ENCODE measurements at regions not wholly inside any gene's neighbourhood (a gene's known extent, or its start where the extent isn't known, plus 50 kb on each side); places are given as distances from the start of the nearest gene placed in this dataset.

DNA sequence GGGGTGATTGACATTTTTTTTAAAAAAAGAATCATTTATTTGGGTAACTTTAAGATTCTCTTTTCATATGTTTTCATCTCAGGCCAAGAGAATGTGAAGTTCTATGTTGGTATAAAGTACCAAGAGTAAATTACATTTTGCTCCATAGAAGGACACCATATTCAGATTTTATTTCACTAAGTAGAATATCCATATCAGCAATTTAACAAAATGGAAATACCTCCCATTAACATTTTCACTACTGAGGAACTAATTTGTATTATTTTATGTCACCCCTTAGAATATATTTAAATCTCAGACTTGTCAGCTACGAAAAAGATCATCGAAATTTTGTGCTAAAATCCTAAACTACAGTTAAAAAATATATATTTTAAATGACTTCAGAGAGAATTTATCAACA, 274.3 kb downstream of the SEMA3D start:
- TF ChIP-seq CTCF (conservative IDR thresholded peaks at IDR 0.05 in 1 of 2, IDR thresholded peaks at IDR 0.05 in 1 of 2; ENCODE audit: extremely low read depth in 1 of 2, insufficient read depth in 1 of 2, low read depth in 1 of 2, low read length in 2 of 2) (no peak), EZH2 (IDR thresholded peaks at IDR 0.05; ENCODE audit: borderline replicate concordance, low read length) (no peak)
